NCI-H345 (cell line): ENCODE measurements at regions not wholly inside any gene's neighbourhood (a gene's known extent, or its start where the extent isn't known, plus 50 kb on each side); places are given as distances from the start of the nearest gene placed in this dataset.
"Not testable (repeated sequence)": the region's sequence is repeated elsewhere in the genome, so short reads cannot be mapped to it uniquely, and the experiment has no call there.

Experiments used
- DNase-seq: peaks from one replicate; lab custom pipeline; 2025; lab: John Stamatoyannopoulos, UW

DNA sequence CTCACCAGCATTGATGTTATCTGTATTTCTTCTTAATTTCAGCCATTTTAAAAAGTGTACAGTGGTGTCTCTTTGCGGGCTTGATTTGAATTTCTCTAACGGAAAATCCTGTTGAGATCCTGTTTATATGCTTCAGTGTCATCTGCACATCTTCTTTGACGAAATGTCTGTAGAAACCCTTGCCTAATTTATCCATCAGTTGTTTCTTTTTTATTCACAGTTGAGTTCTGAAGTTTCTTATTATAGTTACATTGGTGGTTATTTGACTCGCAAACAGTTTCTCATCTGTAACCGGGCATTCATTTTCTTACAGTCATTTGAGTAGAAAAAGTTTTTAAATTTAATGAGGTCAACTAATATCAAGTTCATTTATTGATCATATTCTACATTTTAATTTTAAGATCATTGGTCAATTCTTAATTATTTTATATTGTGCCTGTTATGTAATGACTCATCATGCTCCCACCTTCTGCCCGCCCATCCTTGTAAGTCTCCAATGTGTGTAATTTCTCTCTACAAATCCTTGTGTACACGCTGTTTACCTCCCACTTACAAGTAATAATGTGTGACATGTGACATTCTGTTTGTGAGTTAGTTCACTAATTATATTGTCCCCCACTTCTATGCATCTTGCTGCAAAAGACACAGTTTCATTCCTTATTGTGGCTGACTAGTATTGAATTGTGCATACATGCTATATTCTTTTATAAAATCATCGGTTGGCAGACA is 1242.8 kb downstream of the TMEM121 start:
- not testable (repeated sequence) for DNase-seq

DNA sequence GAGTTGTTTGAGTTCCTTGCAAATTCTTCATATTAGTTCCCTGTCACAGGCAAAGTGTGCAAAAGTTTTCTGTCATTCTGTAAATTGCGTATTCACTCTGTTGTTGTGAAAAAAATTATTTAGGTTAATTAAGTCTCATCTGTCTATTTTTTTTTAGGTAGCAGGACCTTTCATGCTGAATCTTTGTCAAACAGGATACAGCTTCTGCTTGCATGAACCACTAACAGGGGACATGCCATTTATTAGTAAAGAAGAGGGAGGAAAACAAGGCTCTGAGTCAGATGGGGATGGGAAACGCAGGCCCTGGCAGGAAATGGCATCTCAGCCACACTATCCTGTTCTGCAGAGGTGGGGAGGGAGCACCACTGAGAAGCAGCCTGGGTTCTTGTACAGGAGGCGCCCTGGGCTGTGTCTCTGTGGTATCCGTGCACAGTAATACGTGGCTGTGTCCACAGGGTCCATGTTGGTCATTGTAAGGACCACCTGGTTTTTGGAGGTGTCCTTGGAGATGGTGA is 1243.8 kb downstream of the TMEM121 start:
- not testable (repeated sequence) for DNase-seq

DNA sequence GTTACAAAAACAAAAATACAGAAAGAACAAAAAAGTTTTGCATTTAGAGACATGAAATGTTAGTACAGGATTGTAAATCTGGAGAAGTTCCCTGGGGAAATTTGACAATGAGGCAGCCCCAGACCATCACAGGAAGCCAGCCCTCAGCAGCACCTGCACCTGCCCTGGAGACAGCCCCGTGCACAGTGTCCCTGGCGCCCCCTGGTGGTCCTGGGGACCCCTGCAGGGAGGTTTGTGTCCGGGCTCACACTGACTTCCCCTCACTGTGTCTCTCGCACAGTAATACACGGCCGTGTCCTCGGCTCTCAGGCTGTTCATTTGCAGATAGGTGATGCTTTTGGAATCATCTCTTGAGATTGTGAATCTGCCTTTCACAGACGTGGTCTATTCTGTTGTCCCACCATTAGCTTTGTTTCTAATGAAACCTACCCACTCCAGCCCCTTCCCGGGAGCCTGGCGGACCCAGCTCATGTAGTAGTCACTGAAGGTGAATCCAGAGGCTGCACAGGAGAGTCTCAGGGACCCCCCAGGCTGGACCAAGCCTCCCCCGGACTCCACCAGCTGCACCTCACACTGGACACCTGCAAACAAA is 1248.6 kb downstream of the TMEM121 start:
- peak; percentile 78 for DNase-seq

DNA sequence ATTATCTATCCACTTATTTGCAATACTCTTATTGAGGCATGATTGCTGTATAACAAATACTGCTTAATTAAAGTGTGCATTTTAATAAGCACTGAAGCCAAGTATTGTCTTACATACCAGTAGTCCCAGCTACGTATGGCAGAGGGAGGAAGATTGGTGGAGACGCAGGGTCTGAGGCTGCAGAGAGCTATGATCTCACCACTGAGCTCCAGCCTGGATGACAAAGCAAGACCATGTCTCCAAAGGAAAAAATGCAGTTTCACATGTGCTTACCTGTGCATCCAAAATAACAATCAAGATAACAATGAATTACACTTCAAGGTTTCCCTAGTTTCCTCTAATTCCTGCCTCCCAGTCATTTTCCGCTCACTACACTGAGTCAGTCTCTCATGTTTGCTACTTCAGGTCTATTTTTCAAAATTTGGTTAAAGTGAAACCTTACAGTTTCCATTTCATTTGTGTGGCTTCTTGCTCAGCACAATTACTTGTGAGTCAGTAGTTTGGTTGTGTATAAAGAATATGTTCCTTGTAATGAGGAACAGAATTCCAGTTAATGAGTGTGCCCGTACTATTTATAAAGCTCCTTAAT is 1250.1 kb downstream of the TMEM121 start:
- no peak for DNase-seq

DNA sequence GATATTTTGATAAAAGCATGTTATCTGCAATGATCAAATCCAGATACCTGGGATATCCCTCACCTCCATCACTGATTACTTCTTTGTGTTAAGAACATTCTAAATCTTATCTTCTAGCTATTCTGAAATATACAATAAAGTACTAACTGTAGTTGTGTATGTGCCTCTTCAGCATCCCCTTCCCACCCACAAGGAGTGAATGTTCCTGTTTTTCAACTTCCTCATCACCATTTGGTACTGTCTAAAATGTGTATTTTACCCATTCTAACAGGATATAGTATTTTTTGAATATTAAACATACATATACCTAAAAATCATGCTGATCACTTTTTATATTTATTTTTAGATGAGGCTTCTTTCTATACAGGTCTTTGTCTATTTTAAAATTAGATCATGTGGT is 1252.6 kb downstream of the TMEM121 start:
- no peak for DNase-seq

DNA sequence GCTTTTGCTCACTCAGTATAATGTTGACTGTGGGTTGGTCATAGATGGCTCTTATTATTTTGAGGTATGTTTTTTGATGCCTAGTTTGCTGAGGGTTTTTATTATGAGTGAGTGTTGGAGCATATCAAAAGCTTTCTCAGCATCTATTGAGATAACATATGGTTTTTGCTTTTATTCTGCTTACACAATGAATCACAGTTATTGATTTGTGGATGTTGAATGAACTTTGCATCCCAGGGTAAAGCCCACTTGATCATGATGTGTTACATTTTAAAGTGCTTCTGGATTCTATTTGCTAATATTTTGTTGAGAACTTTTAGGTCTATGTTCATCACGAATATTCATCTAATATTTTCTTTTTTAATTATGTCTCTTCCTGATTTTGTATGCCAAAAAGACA is 1260.3 kb downstream of the TMEM121 start:
- DNase-seq, result no peak

DNA sequence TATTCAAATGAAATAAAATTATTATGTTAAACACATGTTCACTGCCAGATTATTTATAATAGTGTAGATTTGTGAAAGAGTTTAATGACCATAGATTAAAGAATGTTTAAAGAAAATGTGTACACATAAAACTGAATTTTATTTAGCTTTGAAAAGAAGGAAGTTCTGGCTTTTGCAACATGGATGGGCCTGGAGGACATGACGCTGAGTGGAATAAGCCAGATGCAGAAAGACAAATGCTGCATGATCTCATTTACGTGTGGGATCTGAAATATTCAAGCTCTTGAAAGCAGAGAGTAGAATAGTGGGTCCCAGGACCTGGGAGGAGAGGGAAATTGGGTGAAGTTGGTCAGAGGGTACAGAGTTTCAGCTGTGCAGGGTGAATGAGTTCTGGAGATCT is 1261.2 kb downstream of the TMEM121 start:
- DNase-seq, result no peak

DNA sequence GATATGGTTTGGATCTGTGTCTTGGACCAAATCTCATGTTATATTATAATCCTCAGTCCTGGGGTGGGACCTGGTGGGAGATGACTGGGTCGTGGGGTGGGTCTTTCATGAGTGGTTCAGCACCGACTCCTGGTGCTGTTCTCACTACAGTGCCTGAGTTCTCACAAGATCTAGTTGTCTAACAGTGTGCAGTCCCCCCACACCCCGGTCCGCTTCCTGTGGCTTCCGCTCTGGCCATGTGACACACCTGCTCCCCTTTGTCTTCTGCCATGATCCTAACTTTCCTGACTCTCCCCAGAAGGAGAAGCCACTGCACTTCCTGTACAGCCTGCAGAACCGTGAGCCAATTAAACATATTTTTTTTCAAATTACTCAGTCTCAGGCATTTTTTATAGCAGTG is 1262.2 kb downstream of the TMEM121 start:
- DNase-seq, result no peak

DNA sequence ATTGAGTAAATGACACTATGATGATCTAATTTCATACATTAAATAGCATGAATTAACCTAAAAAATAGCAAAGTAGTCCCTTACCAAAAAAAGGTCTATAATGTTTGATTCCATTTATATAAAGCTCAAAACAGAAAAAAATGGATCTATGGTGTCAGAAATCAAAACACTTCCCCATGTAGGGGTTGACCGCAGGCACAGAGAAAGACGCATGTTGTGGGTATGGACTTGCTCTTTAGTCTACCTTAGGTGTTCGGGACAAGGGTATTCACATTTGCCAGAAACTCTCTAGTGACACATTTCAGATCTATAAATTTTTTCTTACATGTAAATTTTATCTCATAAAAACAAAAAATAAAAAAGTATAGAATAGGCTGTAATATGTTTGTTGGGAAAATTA is 1262.9 kb downstream of the TMEM121 start:
- no peak for DNase-seq

DNA sequence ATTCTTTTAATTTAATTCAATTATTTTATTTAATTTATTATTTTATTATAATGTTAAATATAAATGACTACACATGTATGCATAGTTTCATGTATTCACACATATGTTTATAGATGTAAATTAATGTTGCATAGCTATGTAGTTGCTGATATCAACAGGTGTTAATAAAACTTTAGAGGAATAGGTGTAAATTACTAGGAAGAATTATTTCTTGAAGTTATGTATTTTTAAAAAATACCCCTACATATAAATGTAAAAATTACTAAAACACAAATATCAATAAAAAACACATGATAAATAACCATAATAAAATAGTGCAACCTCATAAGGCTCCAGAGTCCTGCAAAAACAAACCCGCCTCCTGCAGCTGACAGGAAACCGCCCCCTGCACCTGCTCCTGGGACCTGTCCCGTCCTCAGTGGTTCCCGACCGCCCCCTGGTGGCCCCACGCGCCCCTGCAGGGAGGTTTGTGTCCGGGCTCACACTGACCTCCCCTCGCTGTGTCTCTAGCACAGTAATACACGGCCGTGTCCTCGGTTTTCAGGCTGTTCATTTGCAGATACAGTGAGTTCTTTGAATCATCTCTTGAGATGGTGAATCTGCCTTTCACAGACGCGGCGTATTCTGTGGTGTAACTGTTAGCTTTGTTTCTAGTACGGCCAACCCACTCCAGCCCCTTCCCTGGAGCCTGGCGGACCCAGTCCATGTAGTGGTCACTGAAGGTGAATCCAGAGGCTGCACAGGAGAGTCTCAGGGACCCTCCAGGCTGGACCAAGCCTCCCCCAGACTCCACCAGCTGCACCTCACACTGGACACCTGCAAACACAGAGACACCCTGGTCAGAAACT is 1264.0 kb downstream of the TMEM121 start:
- peak; percentile 83 for DNase-seq

DNA sequence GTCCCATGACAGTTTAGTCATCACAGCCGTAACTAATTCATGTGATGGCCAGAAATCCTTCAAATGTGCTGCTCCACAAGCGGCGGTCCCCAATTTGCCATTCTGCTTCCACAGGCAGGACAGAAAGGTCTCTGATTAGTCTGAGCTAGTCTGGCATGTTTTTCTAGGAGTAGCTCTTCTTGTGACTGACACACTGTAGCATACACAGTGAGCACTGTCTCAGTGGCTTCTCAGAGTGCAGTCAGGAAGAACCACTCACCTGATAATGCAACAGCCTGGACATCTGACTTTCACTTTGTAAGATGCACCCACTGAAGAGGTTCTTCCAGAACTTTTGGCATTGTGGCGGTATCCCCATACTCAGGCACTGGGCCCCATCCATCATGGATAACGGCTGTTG is 1266.2 kb downstream of the TMEM121 start:
- no peak for DNase-seq

DNA sequence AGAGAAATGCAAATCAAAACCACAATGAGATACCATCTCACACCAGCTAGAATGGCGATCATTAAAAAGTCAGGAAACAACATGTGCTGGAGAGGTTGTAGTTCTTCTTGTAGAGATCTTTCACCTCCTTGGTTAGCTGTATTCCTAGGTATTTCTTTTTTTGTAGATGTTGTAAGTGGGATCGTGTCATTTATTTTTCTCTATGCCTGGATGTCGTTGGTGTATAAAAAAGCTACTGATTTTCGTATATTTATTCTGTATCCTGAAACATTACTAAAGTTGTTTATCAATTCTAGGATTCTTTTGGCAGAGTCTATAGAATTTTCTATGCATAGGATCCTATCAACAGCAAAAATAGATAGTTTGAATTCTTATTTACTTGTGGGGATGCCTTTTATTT is 1271.8 kb downstream of the TMEM121 start:
- DNase-seq, result not testable (repeated sequence)

DNA sequence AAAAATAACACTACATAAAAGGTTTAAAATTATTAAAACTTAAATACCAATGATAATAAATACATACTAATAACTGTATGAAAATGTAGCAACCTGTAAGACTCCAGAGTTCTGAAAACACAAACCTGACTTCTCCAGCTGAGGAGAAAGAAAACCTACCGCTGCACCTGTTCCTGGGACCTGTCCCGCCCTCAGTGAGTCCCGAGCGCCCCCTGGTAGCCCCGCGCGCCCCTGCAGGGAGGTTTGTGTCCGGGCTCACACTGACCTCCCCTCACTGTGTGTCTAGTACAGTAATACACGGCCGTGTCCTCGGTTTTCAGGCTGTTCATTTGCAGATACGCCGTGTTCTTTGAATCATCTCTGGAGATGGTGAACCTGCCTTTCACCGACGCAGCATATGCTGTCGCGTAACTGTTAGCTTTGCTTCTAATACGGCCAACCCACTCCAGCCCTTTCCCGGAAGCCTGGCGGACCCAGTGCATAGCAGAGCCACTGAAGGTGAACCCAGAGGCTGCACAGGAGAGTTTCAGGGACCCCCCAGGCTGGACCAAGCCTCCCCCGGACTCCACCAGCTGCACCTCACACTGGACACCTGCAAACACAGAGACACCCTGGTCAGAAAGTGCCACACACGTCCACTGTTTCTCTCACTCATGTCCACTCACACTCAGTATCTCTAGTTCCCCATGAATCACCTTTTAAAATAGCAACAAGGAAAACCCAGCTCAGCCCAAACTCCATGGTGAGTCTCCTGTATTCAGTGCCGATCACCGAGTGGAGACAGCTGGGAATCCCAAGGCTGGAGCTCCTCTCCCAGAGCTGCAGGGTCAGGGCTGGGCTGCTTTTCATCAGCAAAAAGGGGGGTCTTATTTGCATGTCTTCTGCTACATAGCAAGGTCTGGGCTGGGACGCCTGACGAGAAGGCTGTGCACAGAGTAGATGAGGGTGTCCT is 1276.3 kb downstream of the TMEM121 start:
- DNase-seq, result no peak

DNA sequence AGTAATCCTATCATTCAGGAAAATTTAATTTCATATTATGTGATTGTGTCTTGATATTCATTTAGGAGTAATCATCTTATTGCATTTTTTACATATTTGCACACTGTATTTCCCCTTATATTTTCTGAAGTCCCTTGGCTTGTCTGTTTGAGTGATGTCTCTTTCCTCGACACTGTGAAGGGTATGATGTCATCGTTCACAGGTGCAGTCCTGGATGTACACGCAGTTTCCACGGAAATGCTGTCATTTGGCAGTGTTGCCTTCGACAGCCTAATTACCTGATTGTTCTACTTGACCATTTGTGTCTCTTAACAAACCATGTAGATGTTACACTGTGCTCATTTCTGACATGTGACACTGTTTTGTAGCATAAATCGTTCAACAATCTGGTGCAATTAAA is 1277.0 kb downstream of the TMEM121 start:
- no peak for DNase-seq

DNA sequence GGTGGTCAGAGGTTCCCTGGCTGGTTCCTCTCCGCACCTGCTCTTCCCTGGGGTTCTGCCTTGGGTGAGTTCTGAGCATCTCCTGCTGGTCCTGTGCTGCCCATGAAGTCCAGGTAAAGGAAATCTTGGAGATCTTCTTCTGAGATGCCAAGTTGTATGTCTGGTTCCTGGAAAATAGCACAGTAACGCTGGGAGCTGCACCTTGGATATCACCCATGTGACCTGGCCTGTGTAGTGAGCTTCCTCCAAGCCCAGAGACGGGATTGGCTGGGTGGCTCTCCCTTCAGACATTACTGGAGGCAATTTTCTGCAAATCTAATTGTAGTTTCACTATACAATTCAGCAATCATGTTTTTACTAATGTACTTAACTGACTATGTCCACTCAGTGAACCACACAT is 1281.1 kb downstream of the TMEM121 start:
- DNase-seq, result no peak

DNA sequence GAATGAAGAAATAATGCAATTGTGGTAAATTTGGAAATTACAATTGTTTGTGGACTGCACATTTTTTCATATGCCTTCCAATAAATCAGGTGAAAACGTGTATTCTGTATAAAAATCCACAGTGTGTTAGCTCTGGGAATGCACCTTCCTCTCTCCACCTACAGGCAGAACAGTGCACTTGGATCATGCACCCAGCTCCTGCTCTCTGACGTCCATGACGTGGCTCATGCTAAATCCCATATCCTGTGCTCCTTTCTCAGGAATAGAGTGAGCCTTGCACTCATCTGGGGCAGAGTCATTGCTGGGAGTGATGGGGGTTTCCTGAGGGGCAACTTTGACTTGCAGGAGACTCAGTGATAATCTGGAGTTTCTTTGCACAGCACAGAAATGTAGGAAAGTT is 1282.1 kb downstream of the TMEM121 start:
- no peak for DNase-seq

DNA sequence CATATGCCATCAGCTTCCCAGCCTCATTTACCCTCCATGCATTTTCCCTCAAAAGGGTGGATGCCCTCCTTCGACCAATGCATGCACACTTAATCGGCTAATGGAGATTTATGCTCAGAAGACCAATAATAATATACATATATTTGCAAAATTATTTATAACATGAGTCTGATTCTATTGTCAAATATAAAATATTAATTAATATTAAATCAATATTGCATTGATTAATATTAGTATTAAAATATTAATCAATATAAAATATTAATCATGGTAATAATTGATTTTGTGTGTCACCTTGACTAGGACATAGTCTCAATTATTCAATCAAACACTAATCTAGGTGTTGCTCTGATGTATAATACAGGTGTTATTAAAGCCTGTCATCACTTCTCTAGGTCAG is 1282.5 kb downstream of the TMEM121 start:
- DNase-seq, result no peak

DNA sequence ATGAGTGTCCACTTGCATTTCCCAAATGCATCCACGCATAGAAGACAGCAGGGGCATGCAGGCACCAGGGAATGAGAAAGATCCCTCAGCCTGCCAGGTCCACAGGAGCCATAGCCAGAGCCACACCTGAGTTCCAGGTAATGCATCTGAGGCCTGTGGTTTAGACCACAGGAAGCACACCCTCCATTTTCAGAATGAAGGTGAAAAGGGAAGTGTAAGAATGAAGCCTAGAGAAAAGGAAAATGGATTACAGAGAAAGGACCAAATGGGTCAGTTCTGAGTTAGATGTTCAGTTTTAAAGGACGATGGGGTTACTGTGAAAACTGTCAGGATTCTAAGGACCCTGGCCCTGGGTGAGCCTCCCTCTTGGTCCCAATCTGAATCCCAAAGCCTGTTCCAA is 1283.2 kb downstream of the TMEM121 start:
- no peak for DNase-seq

DNA sequence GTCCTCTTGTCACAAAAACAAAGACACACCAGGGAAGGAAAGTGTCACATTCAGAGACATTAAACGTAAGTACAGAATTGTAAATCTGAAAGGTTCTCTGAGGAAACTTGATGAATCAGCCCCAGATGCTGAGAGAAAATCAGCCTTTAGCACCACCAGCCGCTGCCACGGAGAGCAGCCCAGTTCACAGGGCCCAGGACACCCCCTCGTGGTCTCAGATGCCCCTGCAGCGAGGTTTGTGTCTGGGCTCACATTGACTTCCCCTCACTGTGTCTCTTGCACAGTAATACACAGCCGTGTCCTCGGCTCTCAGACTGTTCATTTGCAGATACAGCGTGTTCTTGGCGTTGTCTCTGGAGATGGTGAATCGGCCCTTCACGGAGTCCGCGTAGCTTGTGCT is 1283.8 kb downstream of the TMEM121 start:
- DNase-seq, result not testable (repeated sequence)

DNA sequence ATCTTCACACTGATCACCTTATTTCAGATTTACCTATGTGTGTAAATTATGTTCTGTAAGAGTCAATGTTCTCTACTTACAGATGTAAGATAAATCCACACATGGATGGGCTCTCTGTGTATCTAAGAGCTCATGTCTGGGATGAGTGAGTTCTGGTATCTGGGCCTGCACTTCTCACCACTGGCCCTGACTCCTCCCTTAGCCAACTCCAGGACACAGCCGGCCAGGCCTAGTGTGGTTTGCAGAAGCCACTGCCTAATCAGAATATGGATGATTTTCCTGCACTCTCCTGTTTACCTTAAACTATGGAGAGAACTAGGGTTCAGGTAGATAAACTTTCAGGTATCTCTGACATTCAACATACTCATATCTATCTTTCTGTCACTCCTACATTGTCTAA is 1284.8 kb downstream of the TMEM121 start:
- no peak for DNase-seq

DNA sequence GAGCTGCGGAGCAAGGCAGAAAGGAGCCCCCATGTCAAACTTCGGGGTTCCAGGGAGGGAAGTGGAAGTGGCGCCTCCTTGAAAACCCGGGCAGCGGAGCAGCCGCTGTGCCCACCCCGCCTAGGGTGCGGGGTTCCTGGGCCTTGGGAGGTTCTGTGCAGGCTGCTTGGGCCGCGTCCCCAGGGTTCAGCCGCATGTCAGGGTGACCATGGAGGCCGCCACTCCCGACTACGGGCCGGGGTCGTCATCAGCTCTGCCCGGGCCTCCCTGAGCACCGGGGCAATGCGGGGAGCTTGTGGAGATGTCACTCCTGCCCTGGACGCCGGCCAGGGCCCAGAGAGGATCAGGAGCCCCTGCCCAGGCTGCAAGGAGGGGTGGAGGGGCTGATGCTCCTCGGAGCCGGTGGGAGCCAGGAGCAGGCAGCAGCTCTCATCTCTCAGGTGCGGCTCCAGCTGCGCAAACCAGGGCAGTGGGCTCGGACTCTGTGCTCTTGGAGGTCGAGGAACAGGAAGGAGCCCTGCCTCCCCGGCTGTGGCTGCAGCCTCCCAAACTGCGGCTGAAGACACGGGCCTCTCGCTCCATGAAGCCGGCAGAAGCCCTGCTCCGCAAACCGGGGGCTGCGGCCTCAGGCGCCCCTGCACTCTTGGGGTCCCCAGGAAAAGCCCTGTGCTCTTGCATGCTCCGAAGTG is 1286.5 kb downstream of the TMEM121 start:
- no peak for DNase-seq
